Activated CD4-positive, alpha-beta T cell treated with anti-CD3 and anti-CD28 coated beads for 48 hours (primary cell): ENCODE measurements at regions not wholly inside any gene's neighbourhood (a gene's known extent, or its start where the extent isn't known, plus 50 kb on each side); places are given as distances from the start of the nearest gene placed in this dataset.
"Not testable (repeated sequence)": the region's sequence is repeated elsewhere in the genome, so short reads cannot be mapped to it uniquely, and the experiment has no call there.

ENCODE experiments used
- DNase-seq: peaks from one replicate; pipeline ENCODE4 v3.0.0-alpha.2; 2020

DNA sequence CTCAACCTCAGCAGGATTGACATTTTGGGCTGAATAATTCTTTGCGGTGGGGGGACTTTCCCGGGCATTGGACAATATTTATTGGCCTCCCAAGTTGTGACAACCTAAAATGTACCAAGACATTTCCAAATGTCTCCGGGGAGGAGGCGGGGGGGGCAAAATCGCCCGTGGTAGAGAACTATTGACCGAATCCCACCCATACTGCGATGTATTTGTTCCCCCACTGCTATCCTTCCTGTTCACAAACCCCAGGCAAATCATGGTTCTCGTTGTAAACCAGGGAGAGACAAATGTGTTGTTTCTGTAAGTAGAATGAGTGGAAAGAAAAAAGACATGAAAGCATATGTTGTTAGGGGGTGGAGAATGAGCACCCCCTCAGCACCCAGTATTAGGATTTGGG is 141.9 kb downstream of the PSAT1 start:
- DNase-seq: no peak

DNA sequence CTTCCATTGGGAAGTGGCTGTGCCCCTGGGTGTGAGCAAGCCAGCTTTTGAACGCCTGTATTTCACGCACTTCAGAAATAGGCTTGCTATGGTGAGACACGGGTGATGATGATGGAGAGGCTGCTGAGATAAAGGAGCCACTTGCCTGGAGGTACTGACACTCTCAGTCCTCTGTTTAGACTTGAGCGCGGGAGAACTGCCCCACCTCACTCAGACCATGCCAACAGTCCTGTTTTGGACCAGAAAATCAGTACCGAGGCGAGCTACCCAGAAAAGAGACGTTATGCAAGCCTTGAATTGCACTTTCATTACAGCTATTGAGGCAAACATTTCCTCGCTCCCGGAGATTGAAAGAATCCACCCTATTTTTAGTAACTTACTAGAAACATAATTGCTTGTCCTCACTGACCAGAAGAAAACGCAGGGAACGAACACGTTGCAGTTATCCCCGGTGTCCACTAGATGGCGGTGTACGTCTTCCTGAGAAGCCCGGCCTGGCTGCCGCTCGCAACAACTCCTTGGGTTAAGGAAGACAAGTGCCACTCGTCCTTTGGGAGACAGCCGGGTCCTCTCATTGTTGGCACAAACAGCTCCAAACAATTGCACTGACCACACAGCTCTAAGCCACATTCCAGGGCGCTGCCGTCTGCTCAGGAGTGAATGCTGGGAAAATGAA is 142.4 kb downstream of the PSAT1 start:
- peak; percentile 74 for DNase-seq

DNA sequence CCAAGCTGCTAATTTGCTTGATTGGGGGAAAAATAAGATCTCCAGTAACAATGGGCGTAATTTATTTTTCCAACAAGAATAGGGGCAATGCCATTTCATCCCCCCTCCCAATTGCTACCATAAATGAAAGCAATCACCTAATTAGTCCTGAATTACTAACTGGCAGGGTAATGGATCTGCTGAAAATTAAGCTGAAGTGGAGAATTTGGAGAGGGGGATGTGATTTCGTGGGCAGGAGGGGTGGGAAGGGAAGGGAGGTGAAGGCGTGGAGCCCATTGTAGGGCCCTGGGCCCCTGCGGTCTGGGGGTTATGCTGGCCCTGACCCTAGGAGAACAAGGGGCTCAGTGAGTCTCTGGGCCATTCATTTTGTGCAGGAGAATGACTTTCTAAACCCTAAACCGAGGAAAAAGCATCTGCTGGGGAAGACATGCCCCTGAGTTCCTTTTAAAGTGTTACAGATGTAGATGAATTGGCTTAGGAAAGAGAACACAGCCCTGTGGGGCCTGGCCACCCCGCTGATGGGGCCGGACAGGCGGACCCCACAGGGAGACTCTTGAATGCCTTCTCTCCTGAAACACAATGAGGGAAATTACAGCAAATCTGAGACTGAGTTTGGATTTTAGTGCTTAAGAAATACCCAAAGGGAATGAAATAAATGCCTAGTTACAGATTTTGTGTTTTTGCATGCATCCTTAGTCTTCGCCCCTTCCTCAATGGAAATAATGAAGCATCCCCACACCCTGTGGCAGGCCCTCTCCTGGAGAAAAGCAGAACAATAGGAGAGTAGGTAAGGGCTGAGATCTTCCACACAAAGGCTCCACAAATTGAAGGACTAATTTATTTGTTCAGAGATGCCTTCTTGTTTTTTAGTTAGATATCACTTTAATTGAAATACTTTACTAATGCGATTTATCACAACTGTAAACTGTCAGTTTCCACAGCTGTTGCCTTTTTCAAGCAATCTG is 143.2 kb downstream of the PSAT1 start:
- no peak for DNase-seq

DNA sequence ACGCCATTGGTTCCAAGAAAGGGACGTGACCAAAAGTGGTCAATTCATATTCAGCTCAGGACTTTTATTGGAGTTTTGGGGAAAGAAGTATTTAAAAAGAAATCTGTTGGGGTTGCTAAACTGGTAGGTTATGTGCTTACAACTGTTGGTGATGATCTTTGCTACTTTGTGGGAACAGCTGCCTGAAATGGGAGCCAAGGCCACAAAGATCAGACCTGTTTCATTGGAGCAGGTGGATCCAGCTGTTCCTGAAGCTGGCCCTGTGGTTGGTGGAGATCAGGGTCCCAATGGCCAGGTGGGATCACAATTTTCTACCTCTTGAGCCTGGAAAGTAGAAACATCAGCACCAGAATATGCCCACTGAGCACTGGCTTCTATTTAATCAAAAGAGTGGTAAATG is 144.5 kb downstream of the PSAT1 start:
- no peak for DNase-seq

DNA sequence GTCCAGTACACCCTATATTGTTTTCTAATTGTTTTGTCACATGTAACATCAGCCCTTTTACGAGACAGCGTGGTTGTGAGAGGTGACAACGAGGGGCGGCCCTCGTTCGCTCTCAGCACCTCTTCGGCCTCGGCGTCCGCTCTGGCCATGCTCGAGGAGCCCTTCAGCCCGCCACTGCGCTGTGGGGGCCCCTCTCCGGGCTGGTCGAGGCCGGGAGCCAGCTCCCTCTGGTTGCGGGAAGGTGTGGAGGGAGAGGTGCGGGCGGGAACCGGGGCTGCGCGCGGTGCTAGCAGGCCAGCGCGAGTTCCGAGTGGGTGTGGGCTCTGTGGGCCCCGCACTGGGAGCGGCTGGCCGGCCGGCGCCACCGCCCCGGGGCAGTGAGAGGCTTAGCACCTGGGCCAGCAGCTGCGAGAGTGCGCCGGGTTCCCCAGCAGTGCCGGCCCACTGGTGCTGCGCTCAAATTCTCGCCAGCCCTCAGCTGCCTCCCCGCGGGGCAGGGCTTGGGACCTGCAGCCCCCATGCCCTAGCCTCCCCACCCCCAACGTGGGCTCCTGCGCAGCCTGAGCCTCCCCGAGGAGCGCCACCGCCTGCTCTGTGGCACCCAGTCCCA is 145.0 kb downstream of the PSAT1 start:
- DNase-seq: no peak

DNA sequence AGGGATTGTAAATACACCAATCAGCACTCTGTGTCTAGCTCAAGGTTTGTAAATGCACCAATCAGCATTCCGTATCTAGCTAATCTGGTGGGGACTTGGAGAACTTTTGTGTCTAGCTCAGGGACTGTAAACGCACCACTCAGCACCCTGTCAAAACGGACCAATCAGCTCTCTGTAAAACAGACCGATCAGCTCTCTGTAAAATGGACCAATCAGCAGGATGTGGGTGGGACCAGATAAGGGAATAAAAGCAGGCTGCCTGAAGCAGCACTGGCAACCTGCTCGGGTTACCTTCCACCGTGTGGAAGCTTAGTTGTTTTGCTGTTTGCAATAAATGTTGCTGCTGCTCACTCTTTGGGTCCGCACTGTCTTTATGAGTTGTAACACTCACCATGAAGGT is 145.7 kb downstream of the PSAT1 start:
- DNase-seq: not testable (repeated sequence)

DNA sequence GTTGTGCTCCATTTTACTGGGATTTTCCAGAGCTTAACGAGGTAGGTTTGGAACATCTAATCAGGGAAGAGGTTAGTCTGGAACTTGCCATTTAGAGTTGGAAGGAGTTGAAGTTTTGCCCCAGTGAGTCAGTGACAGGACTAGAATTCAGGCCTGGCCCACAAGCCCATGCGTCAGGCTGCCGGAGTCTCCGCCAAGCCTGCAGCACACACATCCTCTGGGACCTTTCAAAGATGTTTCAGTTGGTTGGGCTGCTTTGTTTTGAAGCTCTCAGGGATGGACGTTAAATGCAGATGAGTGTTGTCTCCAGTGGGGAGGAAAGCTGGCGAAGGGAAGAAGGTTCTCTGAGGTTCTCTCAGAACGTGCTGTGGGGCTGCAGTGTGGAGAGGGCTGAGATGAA is 147.0 kb downstream of the PSAT1 start:
- DNase-seq: no peak

DNA sequence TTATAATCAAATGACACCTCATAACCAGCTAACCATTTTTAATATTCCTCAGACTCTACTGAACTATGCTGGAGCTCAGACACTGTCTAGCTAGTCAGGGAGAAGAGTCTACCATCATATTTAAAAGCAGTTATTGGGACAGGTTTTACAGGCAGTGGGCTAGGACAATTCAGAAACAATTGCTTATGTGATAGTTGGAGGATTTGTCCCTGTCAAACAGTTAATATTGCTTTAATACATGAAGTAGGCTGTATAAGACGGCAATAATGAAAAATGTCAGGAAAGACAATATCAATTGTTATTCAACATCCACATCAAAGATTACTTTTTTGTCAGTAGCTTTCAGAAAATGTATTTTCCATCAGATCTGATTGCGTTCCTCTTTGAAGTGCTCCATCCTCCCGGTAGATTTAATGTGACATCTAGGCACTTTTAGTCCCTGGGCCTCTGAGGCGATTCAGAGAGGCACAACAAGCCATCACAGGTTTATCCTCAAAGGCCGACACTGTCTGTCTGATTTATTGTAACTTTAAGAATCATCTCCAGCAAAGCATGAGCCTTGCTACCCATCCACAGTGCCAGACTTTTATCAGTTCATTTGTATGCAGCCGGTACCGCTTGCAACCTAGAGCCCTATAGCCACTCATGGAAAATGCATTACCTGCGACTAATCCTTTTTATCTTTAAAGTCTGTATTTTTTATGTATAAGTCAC is 152.2 kb downstream of the PSAT1 start:
- DNase-seq: no peak

DNA sequence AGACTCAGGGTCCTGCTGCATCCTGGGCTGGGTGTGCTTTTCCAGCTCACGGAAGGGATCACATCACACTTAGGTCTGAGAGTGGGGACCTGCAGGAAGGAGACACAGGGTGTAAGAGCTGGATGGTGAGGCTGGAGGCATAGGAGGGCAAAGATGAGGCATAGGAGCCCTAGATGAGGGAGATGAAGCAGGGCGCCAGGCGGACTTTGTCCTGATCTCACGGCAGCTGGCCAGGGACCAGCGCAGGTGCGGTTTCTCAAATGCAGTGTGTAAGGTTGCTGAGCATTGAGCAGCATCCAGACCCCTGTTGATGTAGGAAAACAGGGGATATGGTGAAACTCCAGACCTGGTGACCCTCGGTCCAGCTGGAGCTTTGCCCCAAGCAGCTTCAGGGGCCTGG is 156.5 kb downstream of the PSAT1 start:
- no peak for DNase-seq

DNA sequence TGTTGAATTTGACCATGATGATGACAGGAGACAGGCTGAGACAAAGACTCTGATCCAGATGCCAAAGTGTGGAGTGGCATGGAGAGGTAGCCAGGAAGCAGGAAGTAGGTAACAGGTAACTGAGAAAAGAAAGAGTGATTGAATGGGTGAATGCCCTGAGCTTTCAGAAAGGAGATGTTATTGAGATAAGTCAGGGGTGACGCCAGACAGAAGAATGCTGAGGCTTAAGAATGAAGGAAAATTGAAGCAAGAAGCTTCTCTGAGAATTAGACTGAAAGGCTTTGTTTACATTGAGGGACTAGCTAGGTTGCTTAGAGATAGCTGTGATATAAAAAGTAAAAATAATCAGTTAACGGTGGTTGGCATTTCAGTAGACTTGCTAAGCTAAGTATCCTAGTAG is 165.7 kb downstream of the PSAT1 start:
- DNase-seq: no peak

DNA sequence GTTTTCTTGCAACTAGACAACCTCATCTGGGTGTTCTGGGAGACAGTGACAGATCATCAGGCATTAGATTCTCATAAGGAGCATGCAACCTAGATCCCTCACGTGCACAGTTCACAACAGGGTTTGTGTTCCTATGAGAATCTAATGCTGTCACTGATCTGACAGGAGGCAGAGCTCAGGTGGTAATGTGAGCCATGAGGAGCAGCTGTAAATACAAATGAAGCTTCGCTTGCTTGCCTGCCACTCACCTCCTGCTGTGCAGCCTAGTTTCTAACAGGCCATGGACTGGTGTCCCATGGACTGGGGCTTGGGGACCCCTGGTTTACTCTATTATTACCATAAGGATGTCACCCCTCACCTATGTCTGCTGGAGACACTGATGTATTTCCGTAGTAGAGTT is 166.8 kb downstream of the PSAT1 start:
- no peak for DNase-seq

DNA sequence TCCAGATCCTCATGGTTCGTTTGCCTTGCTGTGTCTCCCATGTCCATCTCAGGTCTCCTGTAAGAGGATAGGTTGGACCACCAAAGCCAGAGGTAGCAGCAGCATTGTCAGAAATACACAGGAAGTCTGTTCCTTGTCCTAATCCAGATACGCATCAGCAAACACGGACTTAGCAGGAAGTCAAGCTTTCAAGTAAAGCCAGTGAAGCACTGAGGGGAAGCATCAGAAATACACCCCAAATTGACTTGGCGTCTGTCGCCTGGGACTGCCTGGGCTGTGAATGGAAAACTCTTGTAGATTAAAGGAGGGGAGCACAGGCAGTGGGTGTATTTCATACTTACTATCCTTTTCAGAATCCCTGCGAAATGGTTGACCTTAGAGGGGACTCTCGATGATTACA is 171.3 kb downstream of the PSAT1 start:
- no peak for DNase-seq

DNA sequence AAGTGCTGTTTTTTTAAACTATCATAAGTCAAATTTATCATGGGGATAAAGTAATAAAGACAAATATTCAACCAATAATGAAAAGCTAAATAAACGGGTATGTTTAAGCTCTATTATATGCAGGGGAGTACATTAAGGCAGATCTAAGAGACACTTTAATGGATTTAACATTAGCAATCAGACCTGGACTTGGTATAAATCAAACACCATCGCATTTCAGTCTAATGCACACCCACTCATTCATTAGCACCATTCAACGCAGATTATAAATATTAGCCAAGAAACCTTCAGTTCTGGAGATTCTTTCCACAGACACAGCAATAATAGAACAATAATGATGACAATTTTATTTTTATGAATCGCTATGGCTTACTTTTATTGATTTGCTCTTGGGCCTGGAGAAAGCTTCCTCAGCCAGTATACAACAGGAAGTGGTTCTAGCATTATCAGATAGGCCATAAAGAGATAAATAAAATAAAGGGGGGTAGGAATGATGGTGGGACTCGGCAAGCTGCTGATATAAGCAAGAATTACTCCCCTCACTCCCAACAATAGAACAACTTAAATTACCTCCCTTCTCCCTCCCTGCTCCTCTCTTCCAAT is 172.2 kb downstream of the PSAT1 start:
- DNase-seq: no peak

DNA sequence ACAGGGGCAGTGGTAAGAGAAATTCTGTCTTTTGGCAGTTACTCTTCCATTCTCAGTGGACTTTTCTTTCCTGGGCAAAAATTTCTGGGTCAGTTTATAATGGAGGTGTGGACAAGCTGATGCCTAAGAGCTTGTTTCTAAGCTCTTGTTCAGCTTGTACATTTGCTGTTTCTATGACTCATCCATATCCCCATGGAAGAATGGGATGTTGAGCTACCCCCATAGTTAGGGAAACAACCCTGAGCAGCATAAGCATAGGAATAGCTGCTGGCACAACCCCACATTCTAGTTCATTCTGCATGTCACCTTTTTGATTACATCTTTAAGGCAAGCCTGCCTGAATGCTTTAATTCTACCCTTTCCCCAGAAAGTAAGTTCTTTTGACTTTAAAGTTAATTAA is 173.3 kb downstream of the PSAT1 start:
- no peak for DNase-seq

DNA sequence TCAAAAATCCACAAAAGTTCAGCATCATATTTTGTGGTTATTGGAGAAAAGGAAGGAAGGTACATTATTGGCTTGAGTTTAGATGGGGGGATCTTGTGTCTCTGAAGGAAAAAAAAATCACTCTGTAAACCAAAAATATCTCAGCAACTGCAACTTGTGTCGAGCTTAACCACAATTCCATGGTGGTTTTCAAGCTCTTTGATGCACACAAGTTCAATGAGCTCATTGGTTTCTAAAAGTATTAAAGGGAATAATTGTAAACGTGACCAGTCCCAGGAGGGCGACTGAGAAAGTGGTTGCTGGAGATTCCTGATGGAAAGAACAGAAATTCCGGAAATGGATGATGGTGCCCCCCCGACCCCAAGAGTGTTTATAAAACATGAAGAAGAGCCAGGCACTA is 173.8 kb downstream of the PSAT1 start:
- DNase-seq: no peak

DNA sequence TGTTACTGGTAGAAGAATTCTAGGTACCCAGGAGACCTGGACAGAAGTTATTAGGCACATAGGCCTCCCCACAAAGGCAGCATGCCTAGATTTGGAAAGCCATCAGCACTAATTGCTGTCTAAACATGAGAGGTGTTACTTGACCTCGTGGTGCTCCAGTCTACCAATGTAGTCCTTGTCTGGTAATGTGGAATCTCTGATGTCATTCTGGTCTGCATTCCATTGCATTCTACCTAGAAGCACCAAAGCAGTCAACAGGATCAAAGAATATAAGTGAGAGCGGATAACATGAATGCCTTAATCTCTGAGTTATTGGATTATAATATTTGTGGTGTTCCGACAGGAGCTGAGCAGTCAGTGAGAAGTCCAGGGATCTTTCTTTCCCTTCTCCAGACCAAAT is 175.2 kb downstream of the PSAT1 start:
- no peak for DNase-seq

DNA sequence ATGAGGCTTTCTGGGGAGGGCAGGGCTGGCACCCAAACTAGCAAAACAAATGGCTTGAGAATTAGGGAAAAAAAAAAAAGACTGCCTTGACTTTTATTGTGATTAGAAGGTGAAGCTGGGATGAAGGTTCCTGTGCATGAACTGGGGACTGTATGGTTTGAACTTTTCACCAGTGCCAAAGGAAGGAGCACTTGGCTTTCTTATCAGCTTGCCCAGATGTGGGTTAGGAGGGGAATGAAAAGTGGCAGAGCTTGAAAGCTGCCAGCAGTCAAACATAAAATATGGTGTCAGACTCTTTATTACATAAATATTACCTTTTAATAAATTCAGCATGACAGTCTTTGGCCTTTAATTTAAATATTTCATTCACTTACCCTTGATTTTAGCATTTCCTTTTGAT is 182.5 kb downstream of the PSAT1 start:
- DNase-seq: no peak

DNA sequence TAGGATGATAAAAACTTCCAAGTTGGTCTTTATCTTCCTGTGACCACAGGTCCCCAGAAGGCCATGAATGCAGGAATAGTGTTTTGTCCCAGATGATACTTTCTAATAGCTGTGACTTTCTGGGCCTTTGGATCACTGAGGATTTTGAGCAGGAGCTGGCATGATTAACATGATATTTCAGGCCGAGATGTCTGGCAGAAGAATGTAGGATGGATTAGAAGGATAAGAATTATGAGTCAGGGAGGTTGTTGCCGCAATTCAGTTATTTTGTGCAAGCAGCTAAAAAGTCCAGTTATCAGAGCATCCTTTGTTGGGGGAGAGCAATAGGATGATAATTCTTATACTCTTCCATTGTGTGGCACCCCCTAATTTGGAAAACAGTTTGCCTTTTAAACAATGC is 189.7 kb downstream of the PSAT1 start:
- DNase-seq: no peak

DNA sequence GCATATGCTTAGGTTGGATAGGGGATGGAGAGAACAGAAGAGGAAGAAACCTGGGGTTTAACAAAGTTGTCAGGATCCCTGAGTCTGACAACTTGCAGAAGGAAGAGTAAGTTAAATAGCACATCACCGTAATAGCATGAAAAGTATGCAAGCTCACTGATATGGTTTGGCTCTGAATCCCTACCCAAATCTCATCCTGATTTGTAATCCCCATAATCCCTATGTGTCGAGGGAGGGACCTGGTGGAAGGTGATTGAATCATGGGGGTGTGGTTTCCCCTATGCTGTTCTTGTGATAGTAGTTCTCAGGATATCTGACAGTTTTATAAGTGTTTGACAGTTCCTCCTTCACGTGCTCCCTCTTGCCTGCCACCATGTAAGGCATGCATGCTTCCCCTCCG is 193.3 kb downstream of the PSAT1 start:
- DNase-seq: no peak

DNA sequence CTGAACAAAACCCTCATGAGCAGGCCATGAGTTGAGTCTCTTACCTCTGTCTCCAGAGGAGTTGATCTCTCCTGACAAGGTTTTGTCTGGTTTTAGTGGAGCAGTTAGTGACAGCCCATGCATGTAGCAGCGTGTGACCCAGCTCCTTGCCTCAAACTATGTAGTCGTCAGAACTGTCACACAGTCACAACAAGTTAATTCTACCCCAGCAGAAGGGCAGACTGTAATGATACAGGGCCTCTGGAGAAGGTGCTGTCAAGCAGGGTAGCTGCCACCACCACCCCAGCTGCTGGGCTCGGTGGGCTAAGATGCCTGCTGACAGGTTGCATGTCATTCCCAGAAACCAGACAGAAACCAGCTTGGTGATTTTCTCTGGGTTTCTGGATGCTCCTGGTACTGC is 194.5 kb downstream of the PSAT1 start:
- DNase-seq: no peak

DNA sequence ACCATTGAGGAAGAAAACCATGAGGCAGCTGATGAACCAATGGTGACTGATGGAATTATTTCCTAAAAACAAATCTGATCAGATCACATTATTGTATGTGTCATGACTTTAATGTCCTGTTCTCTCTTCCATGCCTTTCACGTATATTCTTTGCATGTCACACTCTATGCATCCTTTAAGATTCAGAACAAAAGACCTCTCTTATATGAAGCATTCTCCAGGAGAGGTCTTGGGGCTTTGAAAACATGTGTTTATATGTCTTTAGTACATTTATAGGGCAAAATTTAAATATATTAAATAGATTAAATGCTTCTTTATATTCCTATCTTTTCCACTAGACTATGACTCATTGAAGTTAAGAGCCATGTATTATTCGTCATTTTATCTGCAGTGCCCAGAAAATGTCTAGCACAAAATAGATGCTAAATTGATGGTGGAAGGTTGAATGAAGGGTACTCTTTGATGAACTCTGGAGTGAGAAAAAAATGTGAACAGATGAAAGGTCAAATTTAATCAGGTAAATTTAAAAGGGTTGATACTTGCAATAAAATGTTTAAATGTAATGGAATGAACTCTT is 196.3 kb downstream of the PSAT1 start:
- DNase-seq: no peak

DNA sequence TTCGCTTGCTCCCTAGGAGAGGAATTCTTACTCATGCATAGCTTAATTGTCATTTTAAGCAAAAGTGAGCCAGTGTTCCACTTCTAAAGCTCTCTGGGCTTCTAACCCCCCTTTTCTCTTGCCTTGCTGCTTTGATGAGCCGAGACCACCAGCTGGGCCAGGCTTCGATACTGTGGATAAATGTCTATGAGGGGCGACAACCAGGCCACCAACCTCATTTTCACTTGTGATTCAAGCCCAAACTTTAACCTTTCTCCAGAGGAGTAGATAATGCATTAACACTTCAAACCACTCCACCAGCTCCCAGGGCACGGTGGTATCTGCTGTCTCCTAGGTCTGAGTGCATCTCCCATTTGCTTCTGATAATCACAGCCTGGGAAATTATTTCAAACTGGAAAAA is 205.6 kb downstream of the PSAT1 start:
- DNase-seq: no peak

DNA sequence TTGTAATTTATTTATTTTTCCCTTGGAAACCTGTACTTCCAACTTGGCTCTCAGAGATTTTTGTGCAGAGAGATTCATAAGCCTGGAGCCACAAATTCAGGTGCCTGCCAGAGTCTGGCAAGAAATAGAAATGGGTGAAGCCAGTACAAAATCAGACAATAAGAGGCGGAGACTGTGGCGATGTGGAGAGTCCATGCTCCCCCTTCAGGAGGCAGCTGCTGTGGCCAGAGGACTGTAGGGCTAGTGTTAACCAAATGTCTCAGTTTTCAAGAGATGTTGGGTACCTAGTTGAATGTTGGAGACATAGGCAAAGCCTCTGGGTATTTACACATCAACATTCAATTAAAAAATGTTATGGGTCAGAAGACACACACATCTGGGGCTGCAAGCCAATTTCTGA is 208.6 kb downstream of the PSAT1 start:
- no peak for DNase-seq
